ENCODE measurements at regions not wholly inside any gene's neighbourhood (a gene's known extent, or its start where the extent isn't known, plus 50 kb on each side); places are given as distances from the start of the nearest gene placed in this dataset.

GRCh38 chr7:109213081-109213480 is 643.4 kb downstream of the DNAJB9 start:
- H3K36me3 ChIP-seq (replicated peaks): no peaks in the 10 kb centered on the region
- in situ Hi-C loops (cut with HindIII; ENCODE audit: low pct_ligation_motif_present, low sequenced_read_pairs): no loop called here
- H3K27ac ChIP-seq: no peak overlapping the region
- no peaks in the 10 kb centered on the region for H3K27me3 ChIP-seq (replicated peaks)
- no peak for TF ChIP-seq CTCF (IDR thresholded peaks at IDR 0.05; ENCODE audit: low read depth, low read length, missing control alignments)
- no peak overlapping the region for H3K4me3 ChIP-seq (ENCODE audit: low read depth, low read length)
- no peak for DNase-seq

GRCh38 chr7:109215341-109215740 is 645.7 kb downstream of the DNAJB9 start:
- H3K36me3 ChIP-seq (replicated peaks): no peaks in the 10 kb centered on the region
- DNase-seq: no peak
- TF ChIP-seq CTCF (IDR thresholded peaks at IDR 0.05; ENCODE audit: low read depth, low read length, missing control alignments): no peak
- H3K27me3 ChIP-seq (replicated peaks): no peaks in the 10 kb centered on the region
- in situ Hi-C loops (cut with HindIII; ENCODE audit: low pct_ligation_motif_present, low sequenced_read_pairs): no loop called here
- no peak overlapping the region for H3K27ac ChIP-seq
- H3K4me3 ChIP-seq (ENCODE audit: low read depth, low read length): no peak overlapping the region

- H3K4me3 ChIP-seq (ENCODE audit: low read depth, low read length): no peak overlapping the region
- no peaks in the 10 kb centered on the region for H3K36me3 ChIP-seq (replicated peaks)
- DNase-seq: no peak
- no peak overlapping the region for H3K27ac ChIP-seq
- H3K27me3 ChIP-seq (replicated peaks): no peaks in the 10 kb centered on the region
- in situ Hi-C loops (cut with HindIII; ENCODE audit: low pct_ligation_motif_present, low sequenced_read_pairs): no loop called here
- no peak for TF ChIP-seq CTCF (IDR thresholded peaks at IDR 0.05; ENCODE audit: low read depth, low read length, missing control alignments)
These were observed 654.4 kb downstream of the DNAJB9 start for GRCh38 chr7:109224100-109224499.

DNA sequence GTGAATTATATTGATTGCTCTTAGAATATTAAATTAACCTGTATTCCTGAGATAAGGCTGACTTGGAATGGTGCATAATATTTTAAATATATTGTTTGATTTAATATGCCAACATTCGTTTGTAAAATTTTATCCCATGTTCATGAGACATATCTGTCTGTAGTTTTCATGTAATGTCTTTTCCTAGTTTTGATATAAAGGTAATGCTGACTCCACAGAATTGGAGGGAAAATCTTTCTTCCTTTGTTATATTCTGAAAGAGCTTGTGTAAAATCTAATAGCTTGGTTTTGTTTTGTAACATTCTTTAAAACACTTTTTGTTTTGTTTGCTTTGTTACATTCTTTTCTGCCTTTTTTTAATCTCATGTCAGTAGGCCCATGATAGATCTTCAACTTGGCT is 657.0 kb downstream of the DNAJB9 start:
- H3K36me3 ChIP-seq (replicated peaks): no peaks in the 10 kb centered on the region
- H3K4me3 ChIP-seq (ENCODE audit: low read depth, low read length): no peak overlapping the region
- H3K27me3 ChIP-seq (replicated peaks): no peaks in the 10 kb centered on the region
- H3K27ac ChIP-seq: no peak overlapping the region
- in situ Hi-C loops (cut with HindIII; ENCODE audit: low pct_ligation_motif_present, low sequenced_read_pairs): no loop called here
- no peak for DNase-seq
- TF ChIP-seq CTCF (IDR thresholded peaks at IDR 0.05; ENCODE audit: low read depth, low read length, missing control alignments): no peak

- in situ Hi-C loops (cut with HindIII; ENCODE audit: low pct_ligation_motif_present, low sequenced_read_pairs): no loop called here
These were observed 665.6 kb downstream of the DNAJB9 start for GRCh38 chr7:109235316-109235715.

More at GRCh38 chr7:109235316-109235715, 665.6 kb downstream of the DNAJB9 start:
- no peak for DNase-seq
- no peak for TF ChIP-seq CTCF (IDR thresholded peaks at IDR 0.05; ENCODE audit: low read depth, low read length, missing control alignments)
- H3K27me3 ChIP-seq (replicated peaks): no peaks in the 10 kb centered on the region
- no peak overlapping the region for H3K4me3 ChIP-seq (ENCODE audit: low read depth, low read length)
- no peaks in the 10 kb centered on the region for H3K36me3 ChIP-seq (replicated peaks)
- H3K27ac ChIP-seq: no peak overlapping the region
